ENCODE measurements at regions not wholly inside any gene's neighbourhood (a gene's known extent, or its start where the extent isn't known, plus 50 kb on each side); places are given as distances from the start of the nearest gene placed in this dataset.

GRCh38 chr20:48198929-48199451, 413.7 kb upstream of the SULF2 start:
- TF ChIP-seq CTCF (conservative IDR thresholded peaks at IDR 0.05; ENCODE audit: low read length), result no peak
- TF ChIP-seq EZH2phosphoT487 (IDR thresholded peaks at IDR 0.05; ENCODE audit: borderline replicate concordance), result no peak
